K562 (cell line): ENCODE measurements at regions not wholly inside any gene's neighbourhood (a gene's known extent, or its start where the extent isn't known, plus 50 kb on each side); places are given as distances from the start of the nearest gene placed in this dataset.

Experiments
- ATAC-seq: fragments of 200-7000 bp; cut with Tn5 transposase; 3 replicates; pipeline ENCODE4 v1.9.1; 2020; ENCODE audit warnings: moderate library complexity
- BruUV-seq: library from RNA; stranded (reverse); fragments of 400-500 nt; replicated peaks from 2 replicates; lab custom pipeline; 2021; lab: Mats Ljungman, UMichigan
- CTCF ChIA-PET: fragments of 300-600 bp; formaldehyde crosslinking; extraction: SDS; loops from one replicate; lab custom pipeline; 2021; ENCODE audit warnings: low intra/inter-chr PET ratio; lab: Yijun Ruan, JAX
- POLR2A ChIA-PET: fragments of 300-600, 350-650 bp; sonication (Branson Sonifier 250); formaldehyde crosslinking; extraction: SDS; loops from one replicate; lab custom pipeline; 2021; ENCODE audit warnings: antibody characterized with exemption, inconsistent platforms; lab: Yijun Ruan, JAX
- DNase-seq, 4 experiments: peaks; one replicate each; pipeline versions ENCODE4 v3.0.0 to v3.0.0-alpha.2; 2011 to 2018; ENCODE audit warnings: low spot score in 3 of 4, mixed read lengths in 3 of 4; ENCODE audit errors: extremely low read depth in 1 of 4
- FAIRE-seq: peaks from 2 replicates; lab custom pipeline; 2011; peaks lifted over from hg19 to GRCh38; lab: Jason Lieb, UNC
- H2AFZ ChIP-seq: 2 replicates; pipeline ENCODE4 v1.6.0; 2011; ENCODE audit warnings: low read depth, low read length, control low read depth, inconsistent platforms
- H3K27ac ChIP-seq: fragments of 200-600 bp; 3 replicates; pipeline ENCODE4 v1.8.0; 2011; ENCODE audit warnings: low read depth, mild to moderate bottlenecking, control low read depth, inconsistent platforms, low read length, moderate library complexity, mixed read lengths; ENCODE audit errors: extremely low read depth
- H3K27me3 ChIP-seq, 2 experiments: fragments of 300-600 bp in 1 of 2; 2 replicates in 1 of 2; 3 replicates in 1 of 2; pipeline versions ENCODE4 v1.6.0 to v1.8.0; 2011; ENCODE audit warnings: inconsistent platforms in 2 of 2, low read length in 2 of 2, mild to moderate bottlenecking in 1 of 2, mixed read lengths in 1 of 2, moderate library complexity in 1 of 2; ENCODE audit not compliant: control insufficient read depth in 2 of 2, insufficient read depth in 2 of 2
- H3K36me3 ChIP-seq: fragments of 300-600 bp; 3 replicates; pipeline ENCODE4 v1.8.0; 2011; ENCODE audit warnings: mild to moderate bottlenecking, low read length, inconsistent platforms; ENCODE audit not compliant: control insufficient read depth, insufficient read depth
- H3K4me1 ChIP-seq, 2 experiments: fragments of 200-600 bp in 1 of 2; replicated peaks in 1 of 2; 2 replicates in 1 of 2; 3 replicates in 1 of 2; pipeline versions ENCODE4 v1.5.1 to v1.8.0; 2011; ENCODE audit warnings: inconsistent platforms in 2 of 2, low read length in 2 of 2, mild to moderate bottlenecking in 1 of 2, mixed read lengths in 1 of 2, moderate library complexity in 1 of 2; ENCODE audit not compliant: control insufficient read depth in 2 of 2, insufficient read depth in 2 of 2
- H3K4me2 ChIP-seq: 2 replicates; pipeline ENCODE4 v1.6.1; 2011; ENCODE audit warnings: low read length, control low read depth, inconsistent platforms, mixed read lengths; ENCODE audit not compliant: insufficient read depth
- H3K4me3 ChIP-seq: fragments of 200-600 bp; sonication (generic), shearing (Covaris generic); 2 replicates; pipeline ENCODE4 v1.5.1; 2016; ENCODE audit warnings: control low read depth, inconsistent platforms
- H3K79me2 ChIP-seq: fragments of 200-600 bp; 3 replicates; pipeline ENCODE4 v1.8.0; 2011; ENCODE audit warnings: low read length, inconsistent platforms; ENCODE audit not compliant: control insufficient read depth, insufficient read depth
- H3K9ac ChIP-seq, 2 experiments: 2 replicates each; pipeline versions ENCODE4 v1.6.0 to v1.6.1; 2011; ENCODE audit warnings: low read depth in 2 of 2, low read length in 2 of 2, control low read depth in 1 of 2, inconsistent platforms in 1 of 2, mild to moderate bottlenecking in 1 of 2, mixed read lengths in 1 of 2; ENCODE audit not compliant: insufficient read depth in 1 of 2
- H3K9me1 ChIP-seq: one replicate; pipeline ENCODE4 v1.6.0; 2011; ENCODE audit warnings: inconsistent platforms, mild to moderate bottlenecking, low read length, moderate library complexity; ENCODE audit not compliant: control insufficient read depth, insufficient read depth
- H3K9me3 ChIP-seq: replicated peaks from 2 replicates; pipeline ENCODE4 v1.5.1; 2011; ENCODE audit warnings: low read depth, low read length, inconsistent platforms; ENCODE audit not compliant: control insufficient read depth, insufficient read depth
- H4K20me1 ChIP-seq: replicated peaks from 2 replicates; pipeline ENCODE4 v1.6.1; 2011; ENCODE audit warnings: low read length, inconsistent platforms, mixed read lengths; ENCODE audit not compliant: control insufficient read depth, insufficient read depth
- EWSR1 ChIP-seq: fragments of 450-650 bp; IDR thresholded peaks from 2 replicates; pipeline ENCODE4 v1.6.1; 2018; ENCODE audit warnings: borderline replicate concordance, mild to moderate bottlenecking, low read depth, moderate library complexity; ENCODE audit not compliant: partially characterized antibody
- TAF1 ChIP-seq: IDR thresholded peaks from 2 replicates; pipeline ENCODE4 v1.6.1; 2011; ENCODE audit warnings: mild to moderate bottlenecking, low read length, moderate library complexity; ENCODE audit not compliant: insufficient read depth, control insufficient read depth, severe bottlenecking; ENCODE audit errors: extremely low read depth
- ZNF766 ChIP-seq: fragments of 200-800 bp; sonication (Bioruptor generic); conservative IDR thresholded peaks from 2 replicates; pipeline ENCODE4 v1.6.1; 2016; ENCODE audit warnings: missing genetic modification characterization, missing compliant biosample characterization
- WGBS: fragments of 100-300 bp; shearing (Covaris generic); methylation state at CpG from one replicate; pipeline ENCODE4 v1.1.6; 2016; ENCODE audit warnings: low coverage, mixed read lengths; ENCODE audit not compliant: insufficient coverage; ENCODE audit errors: missing lambda C conversion rate; 5-methylcytosine and 5-hydroxymethylcytosine counted together
- in situ Hi-C: fragments of 300-500 bp; cut with MboI; formaldehyde crosslinking; loops from 4 replicates; pipeline ENCODE4 v1.15.0; 2018; ENCODE audit warnings: inconsistent platforms, mixed read lengths
- intact Hi-C: fragments of 100-400 bp; cut with micrococcal nuclease; formaldehyde crosslinking; loops from 2 replicates; pipeline ENCODE4 v1.14.2; 2022
- TF ChIP-seq, protein P1 (sequence below): sonication (generic); formaldehyde crosslinking; IDR thresholded peaks from 2 replicates; pipeline ENCODE4 v1.8.0; 2022; ENCODE audit warnings: mild to moderate bottlenecking, missing genetic modification reagents
- TF ChIP-seq, protein P2 (sequence below): fragments of 450-650 bp; formaldehyde crosslinking; IDR thresholded peaks from 2 replicates; pipeline ENCODE4 v1.4.0; 2022; ENCODE audit warnings: missing genetic modification characterization

DNA sequence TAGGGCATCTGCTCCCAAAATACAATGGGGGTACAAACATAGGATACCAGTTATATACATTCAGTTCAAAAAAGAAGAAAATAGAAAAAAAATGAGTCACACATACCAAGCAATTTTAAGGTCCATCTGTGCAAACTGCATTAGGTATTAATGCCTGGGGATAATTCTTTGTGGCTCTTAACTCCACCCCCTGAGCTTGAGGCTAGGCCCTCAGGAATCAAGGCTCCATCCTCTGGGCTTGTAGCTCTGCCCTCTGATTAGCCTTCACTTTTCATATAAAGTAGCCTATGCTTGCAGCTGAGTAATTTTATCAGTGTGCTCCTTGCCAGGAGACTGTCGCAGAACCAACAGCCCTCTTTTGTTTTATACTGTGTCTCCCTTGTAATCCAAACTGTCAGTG is 69.9 kb upstream of the BACE2 start:
- CTCF ChIA-PET = no interaction called here
- no peak for ATAC-seq
- in situ Hi-C loops = no loop called here

More for the DNA sequence above, 69.9 kb upstream of the BACE2 start:
- DNase-seq = no peak
- Histone ChIP-seq H3K9me1 (no peaks in the 10 kb centered on the region), H3K27me3 (no peaks in the 10 kb centered on the region; a peak in 1 of 5 replicates), H3K4me1 (no peaks in the 10 kb centered on the region), H3K4me3 (no peak overlapping the region), H2AFZ (no peak overlapping the region), H3K9me3 (no peaks in the 10 kb centered on the region), H3K27ac (no peak overlapping the region), H4K20me1 (no peaks in the 10 kb centered on the region), H3K4me2 (no peak overlapping the region), H3K79me2 (no peaks in the 10 kb centered on the region), H3K36me3 (no peaks in the 10 kb centered on the region), H3K9ac (no peak overlapping the region)
- intact Hi-C loops = no loop called here
- TF ChIP-seq ZNF766 (no peak), EWSR1 (no peak), TAF1 (no peak)
- TF ChIP-seq, protein P1, sequence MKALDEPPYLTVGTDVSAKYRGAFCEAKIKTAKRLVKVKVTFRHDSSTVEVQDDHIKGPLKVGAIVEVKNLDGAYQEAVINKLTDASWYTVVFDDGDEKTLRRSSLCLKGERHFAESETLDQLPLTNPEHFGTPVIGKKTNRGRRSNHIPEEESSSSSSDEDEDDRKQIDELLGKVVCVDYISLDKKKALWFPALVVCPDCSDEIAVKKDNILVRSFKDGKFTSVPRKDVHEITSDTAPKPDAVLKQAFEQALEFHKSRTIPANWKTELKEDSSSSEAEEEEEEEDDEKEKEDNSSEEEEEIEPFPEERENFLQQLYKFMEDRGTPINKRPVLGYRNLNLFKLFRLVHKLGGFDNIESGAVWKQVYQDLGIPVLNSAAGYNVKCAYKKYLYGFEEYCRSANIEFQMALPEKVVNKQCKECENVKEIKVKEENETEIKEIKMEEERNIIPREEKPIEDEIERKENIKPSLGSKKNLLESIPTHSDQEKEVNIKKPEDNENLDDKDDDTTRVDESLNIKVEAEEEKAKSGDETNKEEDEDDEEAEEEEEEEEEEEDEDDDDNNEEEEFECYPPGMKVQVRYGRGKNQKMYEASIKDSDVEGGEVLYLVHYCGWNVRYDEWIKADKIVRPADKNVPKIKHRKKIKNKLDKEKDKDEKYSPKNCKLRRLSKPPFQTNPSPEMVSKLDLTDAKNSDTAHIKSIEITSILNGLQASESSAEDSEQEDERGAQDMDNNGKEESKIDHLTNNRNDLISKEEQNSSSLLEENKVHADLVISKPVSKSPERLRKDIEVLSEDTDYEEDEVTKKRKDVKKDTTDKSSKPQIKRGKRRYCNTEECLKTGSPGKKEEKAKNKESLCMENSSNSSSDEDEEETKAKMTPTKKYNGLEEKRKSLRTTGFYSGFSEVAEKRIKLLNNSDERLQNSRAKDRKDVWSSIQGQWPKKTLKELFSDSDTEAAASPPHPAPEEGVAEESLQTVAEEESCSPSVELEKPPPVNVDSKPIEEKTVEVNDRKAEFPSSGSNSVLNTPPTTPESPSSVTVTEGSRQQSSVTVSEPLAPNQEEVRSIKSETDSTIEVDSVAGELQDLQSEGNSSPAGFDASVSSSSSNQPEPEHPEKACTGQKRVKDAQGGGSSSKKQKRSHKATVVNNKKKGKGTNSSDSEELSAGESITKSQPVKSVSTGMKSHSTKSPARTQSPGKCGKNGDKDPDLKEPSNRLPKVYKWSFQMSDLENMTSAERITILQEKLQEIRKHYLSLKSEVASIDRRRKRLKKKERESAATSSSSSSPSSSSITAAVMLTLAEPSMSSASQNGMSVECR (CRISPR knock-in tag) = no peak
- TF ChIP-seq, protein P2, sequence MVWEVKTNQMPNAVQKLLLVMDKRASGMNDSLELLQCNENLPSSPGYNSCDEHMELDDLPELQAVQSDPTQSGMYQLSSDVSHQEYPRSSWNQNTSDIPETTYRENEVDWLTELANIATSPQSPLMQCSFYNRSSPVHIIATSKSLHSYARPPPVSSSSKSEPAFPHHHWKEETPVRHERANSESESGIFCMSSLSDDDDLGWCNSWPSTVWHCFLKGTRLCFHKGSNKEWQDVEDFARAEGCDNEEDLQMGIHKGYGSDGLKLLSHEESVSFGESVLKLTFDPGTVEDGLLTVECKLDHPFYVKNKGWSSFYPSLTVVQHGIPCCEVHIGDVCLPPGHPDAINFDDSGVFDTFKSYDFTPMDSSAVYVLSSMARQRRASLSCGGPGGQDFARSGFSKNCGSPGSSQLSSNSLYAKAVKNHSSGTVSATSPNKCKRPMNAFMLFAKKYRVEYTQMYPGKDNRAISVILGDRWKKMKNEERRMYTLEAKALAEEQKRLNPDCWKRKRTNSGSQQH = no peak
- FAIRE-seq = no peak
- POLR2A ChIA-PET = no interaction called here
- BruUV-seq = no TSS peak
- WGBS = 0% methylated on average over 1 of the region's 1 CpG
